ENCODE measurements at regions not wholly inside any gene's neighbourhood (a gene's known extent, or its start where the extent isn't known, plus 50 kb on each side); places are given as distances from the start of the nearest gene placed in this dataset.

- no peak overlapping the region for H3K27ac ChIP-seq
- TF ChIP-seq ZFX (IDR thresholded peaks at IDR 0.05; ENCODE audit: borderline replicate concordance) (no peak), CTCF (IDR thresholded peaks at IDR 0.05) (no peak)
These were observed 170.2 kb upstream of the TNP1 start for GRCh38 chr2:217030081-217030480.

- no peak overlapping the region for H3K27ac ChIP-seq
- no peak for TF ChIP-seq ZFX (IDR thresholded peaks at IDR 0.05; ENCODE audit: borderline replicate concordance)
- no peak for TF ChIP-seq CTCF (IDR thresholded peaks at IDR 0.05)
These were observed 168.3 kb upstream of the TNP1 start for GRCh38 chr2:217028128-217028527.

DNA sequence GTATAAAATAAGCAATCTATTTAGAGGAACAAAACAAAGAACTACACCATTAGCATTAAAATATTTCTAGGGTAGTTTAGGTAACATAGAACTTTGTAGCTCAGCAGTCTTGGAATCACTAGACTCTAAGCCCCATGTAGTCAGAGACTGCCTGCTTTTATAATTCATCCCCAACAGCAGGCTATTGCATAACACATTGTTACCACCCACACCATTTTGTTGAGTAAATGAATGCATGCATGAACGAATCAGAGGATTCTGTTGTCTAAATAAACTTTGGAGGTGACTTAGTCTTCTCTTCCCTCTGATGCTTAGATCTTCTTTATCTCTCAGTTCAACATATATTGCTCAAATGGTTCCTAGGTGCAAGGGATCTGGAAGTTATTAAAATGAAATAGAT, 167.6 kb upstream of the TNP1 start:
- no peak overlapping the region for H3K27ac ChIP-seq
- TF ChIP-seq ZFX (IDR thresholded peaks at IDR 0.05; ENCODE audit: borderline replicate concordance) = no peak

- TF ChIP-seq ZFX (IDR thresholded peaks at IDR 0.05; ENCODE audit: borderline replicate concordance) (no peak), CTCF (IDR thresholded peaks at IDR 0.05) (no peak)
- no peak overlapping the region for H3K27ac ChIP-seq
These were observed 166.7 kb upstream of the TNP1 start for GRCh38 chr2:217026569-217026968.

GRCh38 chr2:217026161-217026560, 166.3 kb upstream of the TNP1 start:
- no peak for TF ChIP-seq ZFX (IDR thresholded peaks at IDR 0.05; ENCODE audit: borderline replicate concordance)
- no peak overlapping the region for H3K27ac ChIP-seq

- no peak overlapping the region for H3K27ac ChIP-seq
- TF ChIP-seq CTCF (IDR thresholded peaks at IDR 0.05) = no peak
- no peak for TF ChIP-seq ZFX (IDR thresholded peaks at IDR 0.05; ENCODE audit: borderline replicate concordance)
These were observed 163.7 kb upstream of the TNP1 start for GRCh38 chr2:217023611-217024010.

DNA sequence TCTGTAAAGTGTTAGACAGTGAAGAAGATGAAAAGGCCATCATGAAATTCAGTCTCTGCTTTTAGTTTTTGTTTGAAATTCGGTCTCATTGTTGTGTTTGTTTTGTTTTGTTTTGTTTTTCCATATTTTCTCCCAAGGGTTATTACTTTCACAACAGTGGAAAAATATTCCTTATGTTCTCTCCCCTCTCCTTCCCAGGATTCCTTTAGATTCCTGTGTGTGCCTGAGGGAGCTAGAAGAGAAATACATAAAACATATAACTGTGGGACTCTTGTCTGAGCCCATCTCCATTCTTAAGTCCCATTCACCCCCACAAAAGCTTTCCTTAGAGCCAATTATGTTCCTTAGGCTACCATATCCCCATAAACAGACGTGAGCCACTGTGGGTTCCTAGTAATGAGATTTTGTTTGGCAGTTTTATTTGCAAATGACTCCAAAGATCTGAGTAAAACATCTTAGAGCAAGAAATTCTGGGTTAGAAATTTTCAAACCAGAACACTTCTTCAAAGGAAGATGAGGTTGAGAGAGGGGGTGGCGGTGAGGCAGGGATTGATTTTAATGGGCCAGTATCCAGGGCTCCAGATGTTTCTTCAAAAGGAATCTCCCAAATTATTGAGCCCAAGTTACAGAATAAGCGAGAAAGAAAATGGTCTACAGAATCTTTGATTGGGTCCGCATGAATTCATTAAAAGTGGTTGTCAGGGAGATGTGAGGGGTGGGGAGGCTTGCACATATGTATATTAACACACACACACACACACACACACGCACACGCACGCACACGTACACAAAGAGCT, 157.8 kb upstream of the TNP1 start:
- TF ChIP-seq ZFX (IDR thresholded peaks at IDR 0.05; ENCODE audit: borderline replicate concordance) = no peak
- no peak for TF ChIP-seq CTCF (IDR thresholded peaks at IDR 0.05)

DNA sequence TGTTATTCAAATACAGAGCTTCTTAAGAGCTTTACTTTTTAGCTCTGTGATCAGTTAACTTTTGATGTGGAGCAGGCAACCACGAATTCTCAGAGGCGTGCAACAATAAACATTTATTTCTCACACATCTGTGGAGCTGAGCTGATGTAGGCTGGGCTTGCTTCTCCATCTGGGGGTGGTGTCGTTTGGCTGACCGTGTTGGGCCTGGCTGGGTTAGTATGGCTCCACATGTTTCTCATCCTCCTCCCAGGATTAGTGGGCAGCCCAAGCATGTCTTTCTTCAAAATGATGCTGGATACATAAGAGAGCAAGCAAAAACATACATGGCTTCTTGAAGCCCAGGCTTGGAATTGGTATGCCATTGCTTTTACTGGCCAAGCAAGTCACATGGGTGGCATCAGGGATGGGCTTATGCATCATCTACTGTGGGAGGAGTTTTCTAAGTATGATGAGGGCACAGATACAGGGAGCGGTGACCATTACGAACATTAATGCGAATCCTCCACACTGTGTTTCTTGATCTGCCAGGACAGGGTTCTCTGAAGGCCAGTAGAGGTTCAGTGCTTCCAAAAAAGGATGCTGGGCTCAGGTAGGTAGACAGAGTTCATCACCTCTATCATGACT, 157.0 kb upstream of the TNP1 start:
- TF ChIP-seq CTCF (IDR thresholded peaks at IDR 0.05) (no peak), ZFX (IDR thresholded peaks at IDR 0.05; ENCODE audit: borderline replicate concordance) (no peak)

More for the DNA sequence above, 157.8 kb upstream of the TNP1 start:
- H3K27ac ChIP-seq = no peak overlapping the region

More for the DNA sequence above, 157.0 kb upstream of the TNP1 start:
- no peak overlapping the region for H3K27ac ChIP-seq
